WTC11 (cell line): ENCODE measurements at regions not wholly inside any gene's neighbourhood (a gene's known extent, or its start where the extent isn't known, plus 50 kb on each side); places are given as distances from the start of the nearest gene placed in this dataset.

Experiments used
- ATAC-seq: fragments of 200-7000 bp; cut with Tn5 transposase; 2 replicates; pipeline ENCODE4 v1.10.0; 2021; ENCODE audit warnings: mild to moderate bottlenecking, moderate library complexity
- CTCF ChIA-PET: fragments of 300-600 bp; sonication (Branson Sonifier 250); formaldehyde crosslinking; loops from one replicate; lab custom pipeline; 2021; ENCODE audit warnings: antibody characterized with exemption; lab: Charles Lee
- POLR2A ChIA-PET: fragments of 350-600 bp; sonication (Branson Sonifier 250); formaldehyde crosslinking; loops from one replicate; lab custom pipeline; 2021; ENCODE audit warnings: antibody characterized with exemption; lab: Charles Lee
- DNase-seq: peaks from one replicate; pipeline ENCODE4 v3.0.0; 2021; ENCODE audit warnings: low spot score
- H3K27ac Mint-ChIP-seq: 2 replicates; pipeline ENCODE4 v1.8.0; 2021; ENCODE audit warnings: mixed read lengths
- H3K27me3 Mint-ChIP-seq: 2 replicates; pipeline ENCODE4 v1.8.0; 2021; ENCODE audit warnings: low read depth, mild to moderate bottlenecking, moderate library complexity, mixed read lengths
- H3K36me3 Mint-ChIP-seq: 2 replicates; pipeline ENCODE4 v1.8.0; 2021; ENCODE audit warnings: mixed read lengths
- H3K4me1 Mint-ChIP-seq: 2 replicates; pipeline ENCODE4 v1.8.0; 2022; ENCODE audit warnings: mixed read lengths
- H3K4me3 Mint-ChIP-seq: 2 replicates; pipeline ENCODE4 v1.8.0; 2021; ENCODE audit warnings: mild to moderate bottlenecking, moderate library complexity, mixed read lengths
- H3K9me3 Mint-ChIP-seq: 2 replicates; pipeline ENCODE4 v1.8.0; 2021; ENCODE audit warnings: mixed read lengths
- ATF1 ChIP-seq: sonication (generic); formaldehyde crosslinking; IDR thresholded peaks from 2 replicates; pipeline ENCODE4 v1.8.1; 2023; ENCODE audit warnings: mild to moderate bottlenecking, moderate library complexity, missing genetic modification reagents
- EMX1 ChIP-seq: fragments of 250-450 bp; sonication (Bioruptor Pico); IDR thresholded peaks from 2 replicates; pipeline ENCODE4 v1.8.0; 2021; ENCODE audit warnings: mild to moderate bottlenecking
- GABPB1 ChIP-seq: sonication (generic); formaldehyde crosslinking; IDR thresholded peaks from 2 replicates; pipeline ENCODE4 v1.8.1; 2023; ENCODE audit warnings: mild to moderate bottlenecking, missing genetic modification reagents
- MYBL2 ChIP-seq: sonication (generic); formaldehyde crosslinking; IDR thresholded peaks from 2 replicates; pipeline ENCODE4 v1.8.1; 2023; ENCODE audit warnings: mild to moderate bottlenecking, moderate library complexity, missing genetic modification reagents
- NR1H2 ChIP-seq: sonication (generic); formaldehyde crosslinking; IDR thresholded peaks from 2 replicates; pipeline ENCODE4 v1.9.0; 2021; ENCODE audit warnings: mild to moderate bottlenecking, moderate library complexity, missing genetic modification reagents
- SP1 ChIP-seq: sonication (generic); formaldehyde crosslinking; conservative IDR thresholded peaks from 2 replicates; pipeline ENCODE4 v1.8.1; 2022; ENCODE audit warnings: missing genetic modification reagents
- TCF7 ChIP-seq: sonication (generic); formaldehyde crosslinking; IDR thresholded peaks from 2 replicates; pipeline ENCODE4 v1.8.0; 2022; ENCODE audit warnings: mild to moderate bottlenecking, low read depth, missing genetic modification reagents, moderate library complexity
- TEAD1 ChIP-seq: sonication (generic); formaldehyde crosslinking; IDR thresholded peaks from 2 replicates; pipeline ENCODE4 v1.8.0; 2022; ENCODE audit warnings: mild to moderate bottlenecking, missing genetic modification reagents
- ZNF232 ChIP-seq: sonication (generic); formaldehyde crosslinking; IDR thresholded peaks from 2 replicates; pipeline ENCODE4 v1.8.0; 2022; ENCODE audit warnings: mild to moderate bottlenecking, missing genetic modification reagents
- ZNF317 ChIP-seq: sonication (generic); formaldehyde crosslinking; IDR thresholded peaks from 2 replicates; pipeline ENCODE4 v1.8.1; 2023; ENCODE audit warnings: low read depth, mild to moderate bottlenecking, moderate library complexity, missing genetic modification reagents, borderline replicate concordance
- ZNF671 ChIP-seq: fragments of 250-450 bp; sonication (Bioruptor Pico); IDR thresholded peaks from 2 replicates; pipeline ENCODE4 v1.8.0; 2021; ENCODE audit warnings: mild to moderate bottlenecking
- TF ChIP-seq, protein P1 (sequence below): sonication (generic); formaldehyde crosslinking; IDR thresholded peaks from 2 replicates; pipeline ENCODE4 v1.8.1; 2023; ENCODE audit warnings: mild to moderate bottlenecking, missing genetic modification reagents, moderate library complexity
- TF ChIP-seq, protein P2 (sequence below): sonication (generic); formaldehyde crosslinking; IDR thresholded peaks from 2 replicates; pipeline ENCODE4 v1.8.1; 2023; ENCODE audit warnings: mild to moderate bottlenecking, moderate library complexity, missing genetic modification reagents
- TF ChIP-seq, protein P3 (sequence below): sonication (generic); formaldehyde crosslinking; IDR thresholded peaks from 2 replicates; pipeline ENCODE4 v1.8.1; 2022; ENCODE audit warnings: low read depth, mild to moderate bottlenecking, moderate library complexity, missing genetic modification reagents, borderline replicate concordance
- TF ChIP-seq, protein P4 (sequence below): sonication (generic); formaldehyde crosslinking; IDR thresholded peaks from 2 replicates; pipeline ENCODE4 v1.8.1; 2023; ENCODE audit warnings: mild to moderate bottlenecking, missing genetic modification reagents, borderline replicate concordance
- TF ChIP-seq, protein P5 (sequence below): fragments of 250-450 bp; sonication (Bioruptor Pico); IDR thresholded peaks from 2 replicates; pipeline ENCODE4 v2.1.2; 2022; ENCODE audit warnings: mild to moderate bottlenecking, moderate library complexity

DNA sequence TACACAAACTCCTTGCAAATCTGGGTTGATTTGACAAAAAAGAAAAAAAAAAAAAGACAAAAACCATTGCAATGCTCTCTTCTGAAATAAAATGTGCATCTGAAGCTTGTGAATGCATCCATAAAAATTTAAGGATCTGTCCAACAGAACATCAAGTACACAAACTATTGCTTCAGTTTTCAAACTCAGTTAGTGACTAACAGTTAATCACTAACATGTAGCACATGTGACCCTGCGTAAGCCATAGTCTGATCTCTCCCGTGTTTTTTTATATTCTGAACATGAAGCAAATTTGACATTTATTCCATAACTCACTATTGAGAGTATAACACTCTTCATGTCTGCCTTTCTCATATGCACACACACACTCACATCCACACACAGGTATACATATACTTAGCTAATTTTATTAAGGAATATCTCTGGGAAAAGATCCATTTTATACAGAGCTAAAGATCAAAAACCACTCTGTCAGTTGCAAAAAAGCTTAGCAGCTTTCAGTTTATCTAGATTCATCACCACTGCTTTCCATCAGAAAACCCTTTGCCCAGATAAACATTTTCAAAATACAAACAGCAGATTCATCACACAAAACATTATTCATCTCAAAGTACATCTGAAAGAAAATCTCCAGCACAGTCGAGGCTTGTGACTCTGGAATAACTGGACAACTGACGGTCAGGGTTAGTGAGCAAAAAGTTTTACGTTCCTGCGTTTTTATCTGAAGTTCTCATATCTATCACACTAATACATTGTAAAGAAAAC lies 1000.4 kb upstream of the ACVR2A start (continued):
- TF ChIP-seq, protein P1, sequence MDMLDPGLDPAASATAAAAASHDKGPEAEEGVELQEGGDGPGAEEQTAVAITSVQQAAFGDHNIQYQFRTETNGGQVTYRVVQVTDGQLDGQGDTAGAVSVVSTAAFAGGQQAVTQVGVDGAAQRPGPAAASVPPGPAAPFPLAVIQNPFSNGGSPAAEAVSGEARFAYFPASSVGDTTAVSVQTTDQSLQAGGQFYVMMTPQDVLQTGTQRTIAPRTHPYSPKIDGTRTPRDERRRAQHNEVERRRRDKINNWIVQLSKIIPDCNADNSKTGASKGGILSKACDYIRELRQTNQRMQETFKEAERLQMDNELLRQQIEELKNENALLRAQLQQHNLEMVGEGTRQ (CRISPR knock-in tag), result no peak

DNA sequence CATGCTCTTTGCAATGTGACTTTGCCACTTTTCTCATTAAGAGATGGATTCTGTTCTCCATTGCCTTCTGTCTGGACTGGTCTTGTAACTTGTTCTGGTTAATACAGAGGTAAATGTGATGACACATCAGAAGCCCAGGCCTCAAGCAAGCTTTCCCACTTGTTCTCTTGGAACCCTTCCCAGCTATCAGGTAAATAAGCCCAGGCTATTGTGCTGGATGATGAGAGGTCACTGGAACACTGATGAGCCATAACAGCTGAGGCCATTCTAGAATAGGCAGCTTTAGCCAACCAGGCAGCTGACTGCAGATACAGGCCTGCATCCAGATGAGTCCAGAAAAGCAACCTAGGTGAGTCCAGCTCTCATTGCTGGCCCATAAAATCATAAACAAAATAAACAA lies 1007.0 kb upstream of the ACVR2A start:
- DNase-seq (no peak), ATAC-seq (no peak)
- Mint-ChIP-seq H3K36me3 (no peaks in the 10 kb centered on the region), H3K9me3 (no peaks in the 10 kb centered on the region), H3K27me3 (no peaks in the 10 kb centered on the region), H3K4me3 (no peak overlapping the region), H3K4me1 (no peaks in the 10 kb centered on the region), H3K27ac (no peak overlapping the region)
- TF ChIP-seq MYBL2 (CRISPR knock-in tag), result no peak
- TF ChIP-seq TEAD1 (CRISPR knock-in tag), result no peak
- TF ChIP-seq, protein P2, sequence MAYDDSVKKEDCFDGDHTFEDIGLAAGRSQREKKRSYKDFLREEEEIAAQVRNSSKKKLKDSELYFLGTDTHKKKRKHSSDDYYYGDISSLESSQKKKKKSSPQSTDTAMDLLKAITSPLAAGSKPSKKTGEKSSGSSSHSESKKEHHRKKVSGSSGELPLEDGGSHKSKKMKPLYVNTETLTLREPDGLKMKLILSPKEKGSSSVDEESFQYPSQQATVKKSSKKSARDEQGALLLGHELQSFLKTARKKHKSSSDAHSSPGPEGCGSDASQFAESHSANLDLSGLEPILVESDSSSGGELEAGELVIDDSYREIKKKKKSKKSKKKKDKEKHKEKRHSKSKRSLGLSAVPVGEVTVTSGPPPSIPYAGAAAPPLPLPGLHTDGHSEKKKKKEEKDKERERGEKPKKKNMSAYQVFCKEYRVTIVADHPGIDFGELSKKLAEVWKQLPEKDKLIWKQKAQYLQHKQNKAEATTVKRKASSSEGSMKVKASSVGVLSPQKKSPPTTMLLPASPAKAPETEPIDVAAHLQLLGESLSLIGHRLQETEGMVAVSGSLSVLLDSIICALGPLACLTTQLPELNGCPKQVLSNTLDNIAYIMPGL, result no peak
- TF ChIP-seq, protein P3, sequence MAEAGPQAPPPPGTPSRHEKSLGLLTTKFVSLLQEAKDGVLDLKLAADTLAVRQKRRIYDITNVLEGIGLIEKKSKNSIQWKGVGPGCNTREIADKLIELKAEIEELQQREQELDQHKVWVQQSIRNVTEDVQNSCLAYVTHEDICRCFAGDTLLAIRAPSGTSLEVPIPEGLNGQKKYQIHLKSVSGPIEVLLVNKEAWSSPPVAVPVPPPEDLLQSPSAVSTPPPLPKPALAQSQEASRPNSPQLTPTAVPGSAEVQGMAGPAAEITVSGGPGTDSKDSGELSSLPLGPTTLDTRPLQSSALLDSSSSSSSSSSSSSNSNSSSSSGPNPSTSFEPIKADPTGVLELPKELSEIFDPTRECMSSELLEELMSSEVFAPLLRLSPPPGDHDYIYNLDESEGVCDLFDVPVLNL, result no peak
- no peak for TF ChIP-seq SP1
- no peak for TF ChIP-seq ZNF671 (CRISPR knock-in tag)
- no peak for TF ChIP-seq ATF1 (CRISPR knock-in tag)
- TF ChIP-seq, protein P4, sequence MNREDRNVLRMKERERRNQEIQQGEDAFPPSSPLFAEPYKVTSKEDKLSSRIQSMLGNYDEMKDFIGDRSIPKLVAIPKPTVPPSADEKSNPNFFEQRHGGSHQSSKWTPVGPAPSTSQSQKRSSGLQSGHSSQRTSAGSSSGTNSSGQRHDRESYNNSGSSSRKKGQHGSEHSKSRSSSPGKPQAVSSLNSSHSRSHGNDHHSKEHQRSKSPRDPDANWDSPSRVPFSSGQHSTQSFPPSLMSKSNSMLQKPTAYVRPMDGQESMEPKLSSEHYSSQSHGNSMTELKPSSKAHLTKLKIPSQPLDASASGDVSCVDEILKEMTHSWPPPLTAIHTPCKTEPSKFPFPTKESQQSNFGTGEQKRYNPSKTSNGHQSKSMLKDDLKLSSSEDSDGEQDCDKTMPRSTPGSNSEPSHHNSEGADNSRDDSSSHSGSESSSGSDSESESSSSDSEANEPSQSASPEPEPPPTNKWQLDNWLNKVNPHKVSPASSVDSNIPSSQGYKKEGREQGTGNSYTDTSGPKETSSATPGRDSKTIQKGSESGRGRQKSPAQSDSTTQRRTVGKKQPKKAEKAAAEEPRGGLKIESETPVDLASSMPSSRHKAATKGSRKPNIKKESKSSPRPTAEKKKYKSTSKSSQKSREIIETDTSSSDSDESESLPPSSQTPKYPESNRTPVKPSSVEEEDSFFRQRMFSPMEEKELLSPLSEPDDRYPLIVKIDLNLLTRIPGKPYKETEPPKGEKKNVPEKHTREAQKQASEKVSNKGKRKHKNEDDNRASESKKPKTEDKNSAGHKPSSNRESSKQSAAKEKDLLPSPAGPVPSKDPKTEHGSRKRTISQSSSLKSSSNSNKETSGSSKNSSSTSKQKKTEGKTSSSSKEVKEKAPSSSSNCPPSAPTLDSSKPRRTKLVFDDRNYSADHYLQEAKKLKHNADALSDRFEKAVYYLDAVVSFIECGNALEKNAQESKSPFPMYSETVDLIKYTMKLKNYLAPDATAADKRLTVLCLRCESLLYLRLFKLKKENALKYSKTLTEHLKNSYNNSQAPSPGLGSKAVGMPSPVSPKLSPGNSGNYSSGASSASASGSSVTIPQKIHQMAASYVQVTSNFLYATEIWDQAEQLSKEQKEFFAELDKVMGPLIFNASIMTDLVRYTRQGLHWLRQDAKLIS (CRISPR knock-in tag), result no peak
- TF ChIP-seq EMX1 (CRISPR knock-in tag), result no peak
- TF ChIP-seq NR1H2 (CRISPR knock-in tag), result no peak
- TF ChIP-seq GABPB1, result no peak
- no peak for TF ChIP-seq ZNF232
- no peak for TF ChIP-seq ZNF317
- no peak for TF ChIP-seq TCF7
- TF ChIP-seq, protein P5, sequence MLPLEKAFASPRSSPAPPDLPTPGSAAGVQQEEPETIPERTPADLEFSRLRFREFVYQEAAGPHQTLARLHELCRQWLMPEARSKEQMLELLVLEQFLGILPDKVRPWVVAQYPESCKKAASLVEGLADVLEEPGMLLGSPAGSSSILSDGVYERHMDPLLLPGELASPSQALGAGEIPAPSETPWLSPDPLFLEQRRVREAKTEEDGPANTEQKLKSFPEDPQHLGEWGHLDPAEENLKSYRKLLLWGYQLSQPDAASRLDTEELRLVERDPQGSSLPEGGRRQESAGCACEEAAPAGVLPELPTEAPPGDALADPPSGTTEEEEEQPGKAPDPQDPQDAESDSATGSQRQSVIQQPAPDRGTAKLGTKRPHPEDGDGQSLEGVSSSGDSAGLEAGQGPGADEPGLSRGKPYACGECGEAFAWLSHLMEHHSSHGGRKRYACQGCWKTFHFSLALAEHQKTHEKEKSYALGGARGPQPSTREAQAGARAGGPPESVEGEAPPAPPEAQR (CRISPR knock-in tag), result no peak
- ChIA-PET POLR2A (no interaction called here), CTCF (interaction anchor here (0.6 kb wide), 1 partner anchor 157 kb away, joined by 3 read pairs; no protein-coding TSS in a partner anchor)
